HCT116 (cell line): ENCODE measurements at regions not wholly inside any gene's neighbourhood (a gene's known extent, or its start where the extent isn't known, plus 50 kb on each side); places are given as distances from the start of the nearest gene placed in this dataset.

Source experiments
- CTCF ChIP-seq, 3 experiments: fragments of 200-600 bp in 1 of 3; sonication (generic) in 1 of 3; IDR thresholded peaks in 2 of 3; conservative IDR thresholded peaks in 1 of 3; 2 replicates each; pipeline ENCODE4 v1.5.1; 2012 to 2017; ENCODE audit warnings: low read depth in 2 of 3, low read length in 2 of 3, antibody characterized with exemption in 1 of 3, borderline replicate concordance in 1 of 3, control low read depth in 1 of 3, mild to moderate bottlenecking in 1 of 3, mixed read lengths in 1 of 3, mixed run types in 1 of 3, moderate library complexity in 1 of 3; ENCODE audit not compliant: insufficient read depth in 1 of 3
- EGR1 ChIP-seq: IDR thresholded peaks from 2 replicates; pipeline ENCODE4 v1.6.1; 2012; ENCODE audit warnings: low read depth
- POLR2A ChIP-seq: IDR thresholded peaks from 2 replicates; pipeline ENCODE4 v1.7.0; 2011; ENCODE audit warnings: borderline replicate concordance; ENCODE audit not compliant: insufficient read depth, insufficient read length; ENCODE audit errors: extremely low read depth
- POLR2AphosphoS5 ChIP-seq: IDR thresholded peaks from 2 replicates; pipeline ENCODE4 v1.6.1; 2011; ENCODE audit warnings: mild to moderate bottlenecking, low read depth, low read length, moderate library complexity

DNA sequence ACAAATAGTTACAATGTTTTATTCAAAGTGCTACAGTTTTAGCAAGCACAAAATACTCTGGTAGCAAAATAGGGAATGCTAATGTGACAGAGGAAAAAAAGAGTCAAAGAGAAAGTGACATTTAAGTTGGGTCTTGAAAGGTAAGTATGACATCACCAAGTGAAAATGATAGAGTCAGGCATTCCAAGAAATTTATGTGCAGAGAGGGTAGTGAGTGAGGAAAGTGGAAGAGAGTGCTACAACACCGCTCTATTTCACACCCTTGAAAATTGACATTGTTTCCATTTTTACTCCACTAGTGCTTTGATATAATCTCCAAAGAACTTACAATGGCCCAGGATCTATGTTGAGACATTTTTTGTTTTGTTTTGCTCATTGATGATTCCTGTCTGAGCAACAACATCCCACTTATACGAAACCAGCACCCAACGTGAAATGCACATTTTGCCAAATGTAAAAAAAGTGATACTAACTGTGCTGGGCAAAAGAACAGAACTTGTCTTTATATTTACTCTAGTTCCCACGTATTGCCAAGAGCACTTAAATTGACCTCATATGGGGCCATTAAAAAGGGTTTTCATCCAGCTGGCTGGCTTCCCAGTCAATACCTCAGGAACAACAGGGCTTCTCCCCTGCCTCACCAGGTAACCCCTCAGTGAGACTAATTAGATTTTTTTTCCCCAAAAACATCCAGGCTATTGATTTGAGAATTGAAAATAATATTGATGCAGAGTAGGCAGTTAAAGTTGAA lies 206.3 kb upstream of the NR5A2 start:
- TF ChIP-seq POLR2A (no peak), EGR1 (no peak), CTCF (IDR thresholded peaks at IDR 0.05 in 2 of 3, conservative IDR thresholded peaks at IDR 0.05 in 1 of 3; ENCODE audit: borderline replicate concordance in 1 of 3, insufficient read depth in 1 of 3, low read depth in 2 of 3, low read length in 2 of 3) (no peak), POLR2AphosphoS5 (no peak)
